GM12872 (cell line): ENCODE measurements at regions not wholly inside any gene's neighbourhood (a gene's known extent, or its start where the extent isn't known, plus 50 kb on each side); places are given as distances from the start of the nearest gene placed in this dataset.

ENCODE experiments used
- CTCF ChIP-seq: IDR thresholded peaks from 3 replicates; pipeline ENCODE4 v1.5.1; 2011; ENCODE audit warnings: low read depth, mild to moderate bottlenecking, low read length, moderate library complexity; ENCODE audit not compliant: insufficient read depth

GRCh38 chr10:62911210-62911963, 95.2 kb upstream of the EGR2 start:
- TF ChIP-seq CTCF, result no peak

DNA sequence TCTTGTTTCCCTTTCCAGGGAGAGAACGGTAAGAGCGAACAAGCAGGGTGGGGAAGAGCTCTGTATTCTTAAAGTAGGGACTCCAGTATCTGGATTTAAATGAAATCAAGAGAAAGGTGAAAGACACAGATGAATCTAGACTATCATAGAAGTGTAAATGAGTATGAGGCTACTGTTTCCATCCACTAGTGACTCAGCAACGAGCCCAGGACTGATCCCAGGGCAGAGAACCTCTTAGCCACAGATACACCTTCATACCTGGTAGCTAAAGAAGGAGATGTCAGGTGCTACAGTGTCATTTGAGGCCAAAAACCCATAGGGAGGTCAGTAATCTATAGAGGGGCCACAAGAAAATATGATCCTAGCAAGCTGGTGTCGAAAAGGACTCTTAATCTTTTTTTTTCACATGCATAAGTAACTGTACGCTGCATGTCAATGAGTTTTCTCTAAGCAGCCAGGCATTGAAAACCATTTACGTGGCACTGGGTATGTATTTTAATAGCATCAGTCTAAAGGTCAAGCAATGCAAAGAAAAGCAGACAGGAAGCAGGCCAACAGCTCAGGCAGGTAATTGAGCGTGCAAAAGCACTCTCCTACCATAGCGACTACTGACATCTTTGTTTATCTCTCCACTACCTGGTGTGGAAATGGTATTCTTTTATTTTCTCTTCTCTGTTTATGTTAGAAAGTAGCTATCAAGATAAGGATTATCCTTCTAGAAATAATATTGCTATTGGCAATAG, 91.5 kb upstream of the EGR2 start:
- TF ChIP-seq CTCF, result no peak

GRCh38 chr10:62904281-62904875, 88.2 kb upstream of the EGR2 start:
- no peak for TF ChIP-seq CTCF

DNA sequence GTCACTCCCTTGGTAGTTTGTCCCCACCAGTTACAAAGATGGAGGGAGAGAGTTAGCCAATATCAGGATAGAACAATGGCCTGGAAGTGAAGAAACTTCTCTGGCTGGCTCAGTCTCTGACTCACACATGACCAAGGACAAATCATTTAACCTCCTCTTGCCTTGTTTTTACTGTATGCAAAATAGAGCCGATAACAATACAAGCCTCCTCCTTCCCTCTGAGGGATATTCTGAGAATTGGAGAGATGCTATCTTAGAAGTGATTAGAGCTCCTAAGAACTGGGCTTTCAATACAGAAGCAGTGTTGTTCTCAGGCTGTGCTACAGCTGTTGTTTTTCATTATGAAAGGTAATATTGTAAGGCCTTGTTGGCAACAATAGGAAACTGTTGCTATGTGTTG, 87.7 kb upstream of the EGR2 start:
- TF ChIP-seq CTCF, result no peak

DNA sequence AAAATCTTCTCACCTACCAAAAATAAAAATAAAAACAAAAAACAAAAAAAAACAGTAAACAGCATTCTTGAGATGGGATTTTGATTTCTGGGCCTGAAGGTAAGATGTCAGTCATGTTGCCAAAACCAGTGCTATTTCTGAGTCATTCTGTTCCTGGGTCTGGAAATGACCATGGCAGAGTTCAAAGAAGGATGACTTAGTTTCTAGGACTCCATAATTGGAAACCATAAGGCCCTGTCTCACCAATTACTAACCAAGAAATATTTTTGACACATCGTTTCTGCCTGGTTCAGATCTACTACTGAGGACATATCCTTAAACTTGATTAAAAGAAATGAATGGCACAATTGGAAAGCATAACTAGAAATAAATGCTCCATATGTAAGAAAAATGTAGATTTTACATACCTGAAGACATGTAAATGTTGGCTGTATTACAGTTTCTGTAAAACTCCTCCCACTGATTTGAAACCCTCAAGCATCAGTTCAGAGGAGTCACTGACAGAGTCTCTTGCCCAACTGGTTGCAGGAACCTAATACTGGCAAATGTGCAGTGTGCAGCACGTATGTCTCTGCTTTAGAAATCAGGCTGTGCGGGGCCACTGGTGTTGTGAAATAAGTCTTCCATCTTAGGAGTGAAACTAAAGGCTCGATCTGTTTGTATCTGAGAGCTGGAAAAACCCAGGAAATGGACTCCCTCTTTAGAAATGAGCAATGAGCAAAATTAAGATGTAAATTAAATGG, 84.8 kb upstream of the EGR2 start:
- no peak for TF ChIP-seq CTCF

- no peak for TF ChIP-seq CTCF
These were observed 83.1 kb upstream of the EGR2 start for GRCh38 chr10:62899311-62899710.

GRCh38 chr10:62895063-62895462, 78.9 kb upstream of the EGR2 start:
- no peak for TF ChIP-seq CTCF
